Dermis blood vessel endothelial cell (primary cell): ENCODE measurements at regions not wholly inside any gene's neighbourhood (a gene's known extent, or its start where the extent isn't known, plus 50 kb on each side); places are given as distances from the start of the nearest gene placed in this dataset.
"Not testable (repeated sequence)": the region's sequence is repeated elsewhere in the genome, so short reads cannot be mapped to it uniquely, and the experiment has no call there.

ENCODE experiments used
- DNase-seq: peaks from one replicate; pipeline ENCODE4 v3.0.0; 2010

DNA sequence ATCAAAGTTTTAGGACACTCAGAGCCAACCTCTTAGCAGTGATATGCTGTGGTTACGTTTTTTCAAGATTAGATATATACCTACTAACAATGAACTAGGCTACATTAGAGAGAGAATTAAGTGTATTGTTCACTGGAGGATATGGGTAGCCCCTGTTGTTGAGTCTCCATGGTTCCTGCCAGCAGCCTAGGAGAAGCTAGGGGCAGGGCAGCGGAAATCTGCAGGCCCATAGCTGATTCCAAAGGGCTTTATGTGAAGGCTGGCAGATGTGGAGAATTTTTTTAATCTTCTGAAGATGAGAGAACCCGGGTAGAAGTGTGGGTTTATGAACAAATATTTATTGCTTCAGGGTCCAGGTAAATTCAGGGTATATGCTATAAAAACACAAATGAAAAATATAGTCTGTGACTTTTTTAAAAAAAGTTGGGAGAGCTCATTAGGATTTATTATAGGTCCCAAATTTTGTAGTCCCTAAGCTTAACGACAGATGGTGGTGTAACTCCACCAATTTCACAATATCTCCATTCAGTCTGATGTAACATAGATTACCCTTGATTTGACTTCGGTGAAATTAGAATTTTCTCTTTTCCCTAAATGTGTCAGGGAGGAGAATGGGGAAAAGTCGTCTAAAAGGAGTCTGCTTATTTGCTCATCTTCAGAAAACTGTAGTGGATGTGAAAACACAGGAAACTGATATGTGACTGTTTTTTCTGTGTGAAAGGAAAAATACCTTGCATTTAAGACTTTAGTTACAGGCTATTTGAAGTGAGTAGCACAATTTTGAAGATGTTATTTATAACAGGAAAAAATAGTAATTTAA is 163.0 kb upstream of the PPP1R3A start:
- peak; percentile 82 for DNase-seq

DNA sequence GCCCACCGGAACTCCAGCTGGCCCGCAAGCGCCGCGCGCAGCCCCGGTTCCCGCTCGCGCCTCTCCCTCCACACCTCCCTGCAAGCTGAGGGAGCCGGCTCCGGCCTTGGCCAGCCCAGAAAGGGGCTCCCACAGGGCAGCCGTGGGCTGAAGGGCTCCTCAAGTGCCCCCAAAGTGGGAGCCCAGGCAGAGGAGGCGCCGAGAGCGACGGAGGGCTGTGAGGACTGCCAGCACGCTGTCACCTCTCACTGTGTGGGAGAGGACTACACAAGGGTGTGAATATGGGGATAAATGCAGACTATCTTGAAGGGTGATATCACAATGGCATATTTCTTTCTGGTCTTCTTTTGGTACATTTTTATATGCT is 158.3 kb upstream of the PPP1R3A start:
- not testable (repeated sequence) for DNase-seq

GRCh38 chr7:114076392-114077157 is 157.8 kb upstream of the PPP1R3A start:
- not testable (repeated sequence) for DNase-seq

GRCh38 chr7:114073701-114074100 is 154.9 kb upstream of the PPP1R3A start:
- no peak for DNase-seq

DNA sequence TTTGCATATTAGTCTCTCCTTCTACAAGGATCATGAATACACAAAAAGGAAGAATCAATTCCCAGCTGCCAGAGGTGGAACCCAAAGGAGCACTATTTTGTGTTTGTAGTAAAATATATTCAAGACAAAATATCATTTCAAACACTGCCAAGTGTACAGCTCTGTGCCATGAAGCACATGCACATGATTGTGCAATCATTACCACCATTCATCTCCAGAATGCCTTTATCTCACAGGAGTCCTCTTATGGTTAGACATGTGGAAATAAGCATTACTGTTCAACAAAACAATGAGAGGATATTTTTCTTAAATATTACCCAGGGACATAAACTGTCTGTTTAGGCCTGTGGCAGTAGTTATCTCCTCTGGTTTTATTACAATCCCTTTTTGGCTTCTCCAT is 151.4 kb upstream of the PPP1R3A start:
- no peak for DNase-seq

GRCh38 chr7:114062810-114063209 is 144.0 kb upstream of the PPP1R3A start:
- DNase-seq = no peak

GRCh38 chr7:114051871-114052331 is 133.1 kb upstream of the PPP1R3A start:
- no peak for DNase-seq

GRCh38 chr7:114050571-114050970 is 131.8 kb upstream of the PPP1R3A start:
- DNase-seq = no peak

GRCh38 chr7:114048386-114049235 is 129.8 kb upstream of the PPP1R3A start:
- DNase-seq = peak; percentile 19

DNA sequence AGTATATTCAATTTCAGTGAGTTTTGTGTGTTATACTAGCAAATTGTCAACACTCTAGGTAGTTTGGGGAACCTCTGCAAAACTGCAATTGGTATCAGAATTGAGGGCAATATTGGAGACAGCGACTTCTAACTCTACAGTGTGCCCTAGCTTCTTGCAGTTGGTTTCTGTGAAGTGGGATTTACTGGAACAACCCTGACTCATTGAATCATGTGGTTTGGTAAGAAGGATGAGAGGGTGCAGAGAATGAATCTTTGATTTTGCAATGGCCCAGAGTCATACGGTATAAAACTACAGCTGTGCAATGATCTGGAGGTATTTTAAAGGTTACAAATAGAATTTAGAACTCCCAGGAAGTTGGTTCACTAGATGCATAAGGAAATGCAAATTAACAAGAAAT is 129.1 kb upstream of the PPP1R3A start:
- no peak for DNase-seq

DNA sequence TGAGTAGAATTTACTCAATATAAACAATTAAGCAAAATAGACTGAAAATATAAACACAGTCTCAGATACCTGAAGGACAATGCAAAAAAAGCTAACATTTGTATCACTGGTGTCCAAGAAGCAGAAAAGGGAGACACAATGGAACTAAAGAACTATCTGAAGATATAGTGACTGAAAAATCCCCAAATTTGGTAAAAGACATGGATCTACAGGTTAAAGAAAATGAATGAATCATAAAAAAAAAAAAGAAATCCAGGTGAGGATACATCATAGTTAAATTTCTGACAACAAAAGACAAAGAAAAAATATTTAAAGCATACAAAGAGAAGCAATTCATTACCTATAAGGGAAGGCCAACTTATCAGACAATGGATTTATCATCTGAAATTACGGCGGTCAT is 114.7 kb upstream of the PPP1R3A start:
- DNase-seq = no peak

- DNase-seq = peak; percentile 77
Measured at GRCh38 chr7:114026486-114027089, 107.8 kb upstream of the PPP1R3A start.

DNA sequence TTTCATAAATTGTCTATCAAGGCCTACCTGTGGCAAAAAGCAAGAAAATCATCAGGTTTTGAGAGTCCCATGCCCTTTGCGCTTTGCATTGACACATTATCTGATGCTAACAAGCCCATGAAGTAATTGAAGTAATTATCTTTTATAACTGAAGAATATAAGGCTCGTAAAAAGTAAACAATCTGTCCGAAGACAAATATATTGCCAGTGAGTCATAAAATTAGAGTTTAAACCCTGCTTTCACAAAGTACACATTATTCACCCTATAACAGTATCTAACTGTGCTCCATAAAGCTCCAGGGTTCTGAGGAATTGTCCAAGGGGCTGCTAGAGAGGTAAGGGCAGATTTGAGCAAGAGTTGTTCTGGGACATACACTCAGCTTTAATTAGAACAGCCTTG is 102.3 kb upstream of the PPP1R3A start:
- DNase-seq = no peak

- no peak for DNase-seq
Measured at GRCh38 chr7:114008696-114009095, 89.9 kb upstream of the PPP1R3A start.

DNA sequence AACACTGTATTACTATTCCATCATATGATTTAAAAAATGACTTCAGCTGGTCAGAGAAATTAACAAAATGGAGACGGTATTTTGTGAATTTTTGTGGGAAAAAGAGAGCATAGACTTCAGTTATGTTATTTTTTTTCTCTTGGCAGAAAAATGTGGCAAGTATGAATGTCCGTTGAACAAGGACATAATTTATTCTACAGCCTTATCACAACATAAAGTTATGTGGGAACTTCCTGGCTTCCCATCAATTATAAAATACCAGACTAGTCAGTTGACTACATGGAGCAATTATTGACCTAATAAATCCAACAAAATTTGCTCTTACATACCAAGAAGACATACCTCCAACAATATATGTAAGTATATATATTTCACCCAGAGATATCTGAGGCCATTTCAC is 88.6 kb upstream of the PPP1R3A start:
- DNase-seq = no peak

GRCh38 chr7:113998934-113999333 is 80.1 kb upstream of the PPP1R3A start:
- no peak for DNase-seq

- DNase-seq = no peak
Measured at GRCh38 chr7:113996405-113996804, 77.6 kb upstream of the PPP1R3A start.

- no peak for DNase-seq
Measured at GRCh38 chr7:113986216-113986615, 67.4 kb upstream of the PPP1R3A start.

- DNase-seq = no peak
Measured at GRCh38 chr7:113976508-113976907, 57.7 kb upstream of the PPP1R3A start.

DNA sequence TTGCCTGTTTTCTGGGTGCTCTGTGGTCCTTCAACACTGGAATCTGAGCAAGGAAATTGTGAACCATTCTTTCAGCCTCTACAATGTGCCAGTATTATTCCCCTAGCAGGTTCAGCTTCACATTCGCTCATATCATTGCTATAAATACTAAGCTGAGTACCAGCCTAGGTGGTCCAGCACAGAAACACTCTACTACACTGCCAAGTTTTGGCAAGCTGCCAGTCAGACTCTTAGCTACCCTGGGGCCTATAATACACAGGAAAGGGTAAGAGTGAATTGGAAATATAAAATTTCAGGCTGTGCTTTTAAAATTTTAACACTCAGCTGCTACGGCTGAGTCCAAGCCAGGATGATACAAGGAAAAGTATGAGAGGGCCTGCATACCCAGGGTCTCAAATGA is 49.9 kb upstream of the PPP1R3A start:
- DNase-seq = no peak
